Heart left ventricle (tissue), 13 donors: ENCODE measurements at regions not wholly inside any gene's neighbourhood (a gene's known extent, or its start where the extent isn't known, plus 50 kb on each side); places are given as distances from the start of the nearest gene placed in this dataset.

ENCODE experiments used
- CTCF ChIP-seq, 12 donors: fragments of 200-600 bp; sonication (generic) in 4 of 12; IDR thresholded peaks; one replicate each; pipeline versions ENCODE4 v1.5.0 to v1.8.0; 2018 to 2022; ENCODE audit warnings: antibody characterized with exemption in 12 of 12, mild to moderate bottlenecking in 5 of 12
- POLR2A ChIP-seq, 2 donors: fragments of 450-650 bp; IDR thresholded peaks; one replicate each; pipeline ENCODE4 v1.6.1; 2017; ENCODE audit warnings: antibody characterized with exemption in 2 of 2, mild to moderate bottlenecking in 2 of 2, moderate library complexity in 2 of 2
- donor health status: ischemic (EF 13 %, LVEDD 7.1; RV severe dilation, severe dysfunction).
- donor health status: DM: no; HTN: yes; CAD: no.
- donor health status: DM: no; HTN: no; CAD: no.
- donor health status: ischemic (EF 25% LVEDD 6.9; RV normal size, moderate dysfunction).
- donor health status: ischemic (EF 25% LVEDD 5.7; RV mildly dilated, moderate dysfunction).
- donor health status: ischemic (EF 35%, LVEDD 5.7; RV mildly dilated, moderate dysfunction).
- donor health status: nonischemic (EF 11% LVEDD 7.7; RV severe dilation, severe dysfunction).
- donor health status: DM: yes; HTN: yes; CAD: no.
- donor health status: PGD.
- donor health status: ischemic (EF 29% LVEDD 5.4; RV normal size, mild dysfunction).
- donor health status: nonischemic (EF 23%, LVEDD 6.1; RV moderate dilation, normal function).

- TF ChIP-seq CTCF (IDR thresholded peaks at IDR 0.05) (no peak), POLR2A (IDR thresholded peaks at IDR 0.05) (no peak)
Measured at GRCh38 chr14:30252151-30252550, 306.8 kb upstream of the G2E3 start.
